HepG2 (cell line): ENCODE measurements at regions not wholly inside any gene's neighbourhood (a gene's known extent, or its start where the extent isn't known, plus 50 kb on each side); places are given as distances from the start of the nearest gene placed in this dataset.

Source experiments
- ATAC-seq: fragments of 200-7000 bp; cut with Tn5 transposase; 3 replicates; pipeline ENCODE4 v1.9.1; 2020; ENCODE audit warnings: mild to moderate bottlenecking, moderate library complexity
- BruUV-seq: library from RNA; stranded (reverse); fragments of 400-500 nt; replicated peaks from 2 replicates; lab custom pipeline; 2021; lab: Mats Ljungman, UMichigan
- CTCF ChIA-PET: fragments of 300-600 bp; formaldehyde crosslinking; extraction: SDS; loops from one replicate; lab custom pipeline; 2021; ENCODE audit warnings: low total read pairs, inconsistent platforms, low intra/inter-chr PET ratio; lab: Yijun Ruan, JAX
- POLR2A ChIA-PET: fragments of 350-600 bp; sonication (Branson Sonifier 250); formaldehyde crosslinking; loops from one replicate; lab custom pipeline; 2020; ENCODE audit warnings: antibody characterized with exemption, inconsistent platforms; lab: Yijun Ruan, JAX
- DNase-seq: peaks from one replicate; pipeline ENCODE4 v3.0.0-alpha.2; 2015; ENCODE audit warnings: low spot score
- FAIRE-seq: peaks from 3 replicates; lab custom pipeline; 2011; peaks lifted over from hg19 to GRCh38; lab: Jason Lieb, UNC
- H2AFZ ChIP-seq: one replicate; pipeline ENCODE4 v1.6.1; 2011; ENCODE audit warnings: low read length, inconsistent platforms
- H3K27ac ChIP-seq: fragments of 300-600 bp; 3 replicates; pipeline ENCODE4 v1.8.0; 2011; ENCODE audit warnings: mixed run types, mild to moderate bottlenecking, mixed read lengths, low read length, inconsistent platforms; ENCODE audit not compliant: insufficient read depth; ENCODE audit errors: extremely low read length
- H3K27me3 ChIP-seq, 2 experiments: fragments of 200-600 bp in 1 of 2; 2 replicates in 1 of 2; 3 replicates in 1 of 2; pipeline versions ENCODE4 v1.6.0 to v1.8.0; 2011; ENCODE audit warnings: low read length in 2 of 2, mild to moderate bottlenecking in 2 of 2, moderate library complexity in 2 of 2, inconsistent platforms in 1 of 2; ENCODE audit not compliant: insufficient read depth in 2 of 2, control insufficient read depth in 1 of 2
- H3K36me3 ChIP-seq, 2 experiments: fragments of 200-600 bp in 1 of 2; replicated peaks in 1 of 2; 2 replicates in 1 of 2; 3 replicates in 1 of 2; pipeline versions ENCODE4 v1.5.1 to v1.8.0; 2011; ENCODE audit warnings: low read length in 2 of 2, inconsistent platforms in 1 of 2; ENCODE audit not compliant: insufficient read depth in 2 of 2, control insufficient read depth in 1 of 2
- H3K4me1 ChIP-seq: 2 replicates; pipeline ENCODE4 v1.5.1; 2012; ENCODE audit warnings: low read length, inconsistent platforms; ENCODE audit not compliant: insufficient read depth
- H3K4me2 ChIP-seq: 2 replicates; pipeline ENCODE4 v1.6.0; 2011; ENCODE audit warnings: low read depth, low read length, inconsistent platforms
- H3K4me3 ChIP-seq, 3 experiments: fragments of 200-600 bp in 1 of 3; sonication (generic), shearing (Covaris generic) in 1 of 3; replicated peaks in 1 of 3; 2 replicates each; pipeline ENCODE4 v1.5.1; 2011 to 2016; ENCODE audit warnings: low read length in 3 of 3, inconsistent platforms in 2 of 3, low read depth in 2 of 3, mild to moderate bottlenecking in 2 of 3, control low read depth in 1 of 3, mixed read lengths in 1 of 3; ENCODE audit not compliant: insufficient read depth in 1 of 3
- H3K79me2 ChIP-seq: one replicate; pipeline ENCODE4 v1.6.1; 2011; ENCODE audit warnings: low read length, inconsistent platforms; ENCODE audit not compliant: insufficient read depth
- H3K9ac ChIP-seq: 2 replicates; pipeline ENCODE4 v1.6.0; 2011; ENCODE audit warnings: mild to moderate bottlenecking, low read depth, low read length, inconsistent platforms; ENCODE audit not compliant: insufficient read depth
- H3K9me3 ChIP-seq: 2 replicates; pipeline ENCODE4 v1.5.1; 2012; ENCODE audit warnings: mild to moderate bottlenecking, low read length
- H4K20me1 ChIP-seq: 2 replicates; pipeline ENCODE4 v1.6.0; 2011; ENCODE audit warnings: inconsistent platforms, mild to moderate bottlenecking, low read length, moderate library complexity; ENCODE audit not compliant: insufficient read depth
- CC2D1A ChIP-seq: sonication (generic); formaldehyde crosslinking; IDR thresholded peaks from 2 replicates; pipeline ENCODE4 v1.8.1; 2023; ENCODE audit warnings: mild to moderate bottlenecking, missing genetic modification reagents
- HMG20B ChIP-seq: conservative IDR thresholded peaks from 2 replicates; pipeline ENCODE4 v1.6.1; 2016; ENCODE audit warnings: missing genetic modification reagents, missing compliant biosample characterization
- NRL ChIP-seq: sonication (generic); formaldehyde crosslinking; IDR thresholded peaks from 2 replicates; pipeline ENCODE4 v1.5.0; 2020; ENCODE audit warnings: missing genetic modification reagents, mild to moderate bottlenecking, moderate library complexity, borderline replicate concordance
- TEAD3 ChIP-seq: optimal IDR thresholded peaks from 2 replicates; pipeline ENCODE3; 2016; ENCODE audit warnings: borderline replicate concordance
- ZNF160 ChIP-seq: sonication (generic); formaldehyde crosslinking; IDR thresholded peaks from 2 replicates; pipeline ENCODE4 v1.8.0; 2022; ENCODE audit warnings: mild to moderate bottlenecking, inconsistent platforms, missing genetic modification reagents
- ZNF180 ChIP-seq: sonication (generic); formaldehyde crosslinking; IDR thresholded peaks from 2 replicates; pipeline ENCODE4 v1.4.0; 2020; ENCODE audit warnings: low read depth, missing genetic modification reagents, borderline replicate concordance
- ZNF720 ChIP-seq: sonication (generic); formaldehyde crosslinking; IDR thresholded peaks from 2 replicates; pipeline ENCODE4 v1.4.0; 2020; ENCODE audit warnings: missing genetic modification reagents
- ZNF784 ChIP-seq: sonication (generic); formaldehyde crosslinking; IDR thresholded peaks from 2 replicates; pipeline ENCODE4 v1.5.1; 2020; ENCODE audit warnings: missing genetic modification reagents, mild to moderate bottlenecking, borderline replicate concordance
- WGBS: methylation state at CpG from one replicate; pipeline ENCODE4 v1.1.6; 2017; ENCODE audit warnings: low lambda C conversion rate; 5-methylcytosine and 5-hydroxymethylcytosine counted together
- in situ Hi-C: cut with HindIII; loops from 2 replicates; pipeline ENCODE4 v1.10.0; 2017; ENCODE audit warnings: low pct_unique_long_range_greater_than_20kb; ENCODE audit not compliant: extremely low pct_ligation_motif_present
- intact Hi-C: fragments of 100-400 bp; cut with micrococcal nuclease; formaldehyde crosslinking; loops from one replicate; pipeline ENCODE4 v1.10.0; 2022; ENCODE audit not compliant: unreplicated experiment

DNA sequence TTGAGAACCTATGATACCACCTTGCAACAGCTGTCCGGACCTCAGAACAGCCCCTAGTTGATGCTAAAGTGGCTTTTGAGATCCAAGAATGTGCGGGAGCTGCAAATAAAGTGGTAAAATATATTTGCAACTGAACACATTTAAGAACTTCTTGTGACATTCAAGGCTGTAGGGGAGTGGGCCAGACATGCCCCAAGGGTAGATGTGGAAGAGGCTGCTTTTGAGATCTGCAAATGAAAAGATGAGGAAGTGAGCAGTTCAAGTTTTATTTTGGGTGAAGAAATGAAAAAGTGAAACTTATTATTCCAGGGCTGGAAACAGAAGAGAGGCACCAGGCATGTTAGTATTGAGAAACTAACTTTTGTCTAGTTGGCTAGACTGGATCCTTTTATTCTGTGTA lies 359.5 kb upstream of the PLXNA2 start:
- FAIRE-seq: no peak
- WGBS: 0% methylated on average over 2 of the region's 2 CpGs
- Histone ChIP-seq H3K4me1 (no peaks in the 10 kb centered on the region), H3K4me3 (no peak overlapping the region), H3K27me3 (no peaks in the 10 kb centered on the region), H2AFZ (no peak overlapping the region), H3K4me2 (no peak overlapping the region), H3K36me3 (no peaks in the 10 kb centered on the region), H3K9ac (no peak overlapping the region), H3K9me3 (no peaks in the 10 kb centered on the region), H4K20me1 (no peaks in the 10 kb centered on the region), H3K79me2 (no peaks in the 10 kb centered on the region), H3K27ac (no peak overlapping the region)
- in situ Hi-C loops: no loop called here
- no peak for ATAC-seq
- DNase-seq: no peak
- no TSS peak for BruUV-seq
- ChIA-PET POLR2A (no interaction called here), CTCF (no interaction called here)
- intact Hi-C loops: no loop called here
- TF ChIP-seq CC2D1A (CRISPR knock-in tag) (no peak), ZNF720 (CRISPR knock-in tag) (no peak), ZNF784 (no peak), ZNF160 (CRISPR knock-in tag) (no peak), TEAD3 (no peak)
- TF ChIP-seq, all 625 proteins: peak for 0

GRCh38 chr1:208604295-208604694 lies 360.1 kb upstream of the PLXNA2 start:
- FAIRE-seq (no peak), ATAC-seq (no peak), DNase-seq (no peak)
- H2AFZ ChIP-seq: no peak overlapping the region
- POLR2A ChIA-PET: no interaction called here
- H3K4me1 ChIP-seq: no peaks in the 10 kb centered on the region
- 4% methylated on average over 4 of the region's 4 CpGs for WGBS
- in situ Hi-C loops: no loop called here
- no peak overlapping the region for H3K4me2 ChIP-seq
- H3K36me3 ChIP-seq: no peaks in the 10 kb centered on the region
- H3K27ac ChIP-seq: no peak overlapping the region
- CTCF ChIA-PET: no interaction called here
- no TSS peak for BruUV-seq
- H3K4me3 ChIP-seq: no peak overlapping the region
- no peak overlapping the region for H3K9ac ChIP-seq
- H3K9me3 ChIP-seq: no peaks in the 10 kb centered on the region
- no peaks in the 10 kb centered on the region for H3K79me2 ChIP-seq
- H4K20me1 ChIP-seq: no peaks in the 10 kb centered on the region
- no peak for TF ChIP-seq ZNF180 (CRISPR knock-in tag)
- no peak for TF ChIP-seq NRL (CRISPR knock-in tag)
- TF ChIP-seq HMG20B (CRISPR knock-in tag): no peak
- H3K27me3 ChIP-seq: no peaks in the 10 kb centered on the region
- intact Hi-C loops: no loop called here
